ENCODE measurements at regions not wholly inside any gene's neighbourhood (a gene's known extent, or its start where the extent isn't known, plus 50 kb on each side); places are given as distances from the start of the nearest gene placed in this dataset.

DNA sequence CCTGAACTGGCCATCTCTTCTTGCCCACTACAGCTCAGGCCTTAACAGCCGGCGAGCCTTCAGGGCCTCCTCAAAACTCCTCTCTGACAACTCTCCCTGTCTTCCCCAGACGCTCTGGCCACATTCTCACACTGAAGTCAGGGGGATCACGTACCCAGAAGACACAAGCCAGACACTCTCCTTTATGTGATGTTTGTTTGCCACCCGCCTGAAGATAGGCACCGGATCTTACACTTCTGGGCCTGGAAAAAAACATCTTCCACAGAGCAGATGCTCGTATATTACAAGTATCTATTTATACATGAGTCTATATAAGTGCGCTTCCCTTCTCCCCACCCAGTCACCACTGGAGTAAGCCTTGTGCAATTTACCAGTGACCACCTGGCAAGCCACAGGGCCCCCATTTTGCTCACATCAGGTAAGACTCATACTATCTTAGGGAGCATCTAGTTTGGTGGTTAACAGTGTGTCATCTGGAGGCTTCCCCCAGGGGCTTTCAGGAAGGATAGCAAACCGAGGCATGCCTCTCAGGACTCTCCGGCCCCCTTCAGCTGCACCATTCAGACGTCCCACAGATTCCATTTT lies 349.4 kb downstream of the SOX9 start:
- Histone ChIP-seq H3K4me2 (no peak overlapping the region), H3K27me3 (ENCODE audit: insufficient read depth) (no peaks in the 10 kb centered on the region), H3K36me3 (ENCODE audit: insufficient read depth) (no peaks in the 10 kb centered on the region), H3K4me1 (ENCODE audit: insufficient read depth) (peaks cover 36% of the 10 kb centered on the region), H4K20me1 (replicated peaks; ENCODE audit: insufficient read depth) (no peaks in the 10 kb centered on the region), H3K27ac (ENCODE audit: low read depth) (no peak overlapping the region), H3K79me2 (replicated peaks; ENCODE audit: insufficient read depth) (no peaks in the 10 kb centered on the region), H2AFZ (no peak overlapping the region), H3K9me2 (ENCODE audit: insufficient read depth) (no peaks in the 10 kb centered on the region), H3K4me3 (no peak overlapping the region), H3F3A (replicated peaks; ENCODE audit: low read depth) (no peaks in the 10 kb centered on the region; the same call in 1 of the 2 replicates)
- peaks cover 27% of the 10 kb centered on the region for H3K4me1 Mint-ChIP-seq
- ATAC-seq (no peak), DNase-seq (ENCODE audit: low spot score) (no peak)
- no peaks in the 10 kb centered on the region; the same call in 2 of the 3 replicates for H3K36me3 Mint-ChIP-seq (ENCODE audit: low read depth)
- H3K9me3 Mint-ChIP-seq: peaks cover 3% of the 10 kb centered on the region; the same call in 1 of the 3 replicates
- no peak for TF ChIP-seq ZNF331 (CRISPR knock-in tag; IDR thresholded peaks at IDR 0.05; ENCODE audit: low read depth)
- TF ChIP-seq POLR2AphosphoS5 (IDR thresholded peaks at IDR 0.05; ENCODE audit: low read depth): no peak
- TF ChIP-seq ETS1 (IDR thresholded peaks at IDR 0.05): no peak
- TF ChIP-seq, protein P1, sequence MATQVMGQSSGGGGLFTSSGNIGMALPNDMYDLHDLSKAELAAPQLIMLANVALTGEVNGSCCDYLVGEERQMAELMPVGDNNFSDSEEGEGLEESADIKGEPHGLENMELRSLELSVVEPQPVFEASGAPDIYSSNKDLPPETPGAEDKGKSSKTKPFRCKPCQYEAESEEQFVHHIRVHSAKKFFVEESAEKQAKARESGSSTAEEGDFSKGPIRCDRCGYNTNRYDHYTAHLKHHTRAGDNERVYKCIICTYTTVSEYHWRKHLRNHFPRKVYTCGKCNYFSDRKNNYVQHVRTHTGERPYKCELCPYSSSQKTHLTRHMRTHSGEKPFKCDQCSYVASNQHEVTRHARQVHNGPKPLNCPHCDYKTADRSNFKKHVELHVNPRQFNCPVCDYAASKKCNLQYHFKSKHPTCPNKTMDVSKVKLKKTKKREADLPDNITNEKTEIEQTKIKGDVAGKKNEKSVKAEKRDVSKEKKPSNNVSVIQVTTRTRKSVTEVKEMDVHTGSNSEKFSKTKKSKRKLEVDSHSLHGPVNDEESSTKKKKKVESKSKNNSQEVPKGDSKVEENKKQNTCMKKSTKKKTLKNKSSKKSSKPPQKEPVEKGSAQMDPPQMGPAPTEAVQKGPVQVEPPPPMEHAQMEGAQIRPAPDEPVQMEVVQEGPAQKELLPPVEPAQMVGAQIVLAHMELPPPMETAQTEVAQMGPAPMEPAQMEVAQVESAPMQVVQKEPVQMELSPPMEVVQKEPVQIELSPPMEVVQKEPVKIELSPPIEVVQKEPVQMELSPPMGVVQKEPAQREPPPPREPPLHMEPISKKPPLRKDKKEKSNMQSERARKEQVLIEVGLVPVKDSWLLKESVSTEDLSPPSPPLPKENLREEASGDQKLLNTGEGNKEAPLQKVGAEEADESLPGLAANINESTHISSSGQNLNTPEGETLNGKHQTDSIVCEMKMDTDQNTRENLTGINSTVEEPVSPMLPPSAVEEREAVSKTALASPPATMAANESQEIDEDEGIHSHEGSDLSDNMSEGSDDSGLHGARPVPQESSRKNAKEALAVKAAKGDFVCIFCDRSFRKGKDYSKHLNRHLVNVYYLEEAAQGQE (IDR thresholded peaks at IDR 0.05; ENCODE audit: unreplicated experiment): no peak
- TF ChIP-seq STAT1 (IDR thresholded peaks at IDR 0.05; ENCODE audit: unreplicated experiment): no peak
- no peak for TF ChIP-seq CREB1 (CRISPR knock-in tag; IDR thresholded peaks at IDR 0.05; ENCODE audit: low read depth)
- no peak for TF ChIP-seq ZNF462 (CRISPR knock-in tag; IDR thresholded peaks at IDR 0.05)
- TF ChIP-seq EZH2phosphoT487 (IDR thresholded peaks at IDR 0.05; ENCODE audit: unreplicated experiment): no peak
- TF ChIP-seq ZNF114 (CRISPR knock-in tag; IDR thresholded peaks at IDR 0.05): no peak
- no peak for TF ChIP-seq JUNB (IDR thresholded peaks at IDR 0.05; ENCODE audit: unreplicated experiment)
- no peak for TF ChIP-seq EZH2 (IDR thresholded peaks at IDR 0.05; ENCODE audit: low read depth, unreplicated experiment)
- TF ChIP-seq CTCF (conservative IDR thresholded peaks at IDR 0.05; ENCODE audit: low read depth in 2 of 2): no peak
- TF ChIP-seq NANOG (IDR thresholded peaks at IDR 0.05; ENCODE audit: borderline replicate concordance): no peak
- no peak overlapping the region for H3K27ac Mint-ChIP-seq
- peaks cover 13% of the 10 kb centered on the region for H3K27me3 Mint-ChIP-seq (ENCODE audit: insufficient read depth, low read depth, poor library complexity)
- H3K4me3 Mint-ChIP-seq: no peak overlapping the region

All from GM23338 (cell line).